ENCODE measurements at regions not wholly inside any gene's neighbourhood (a gene's known extent, or its start where the extent isn't known, plus 50 kb on each side); places are given as distances from the start of the nearest gene placed in this dataset.
"Not testable (repeated sequence)": the region's sequence is repeated elsewhere in the genome, so short reads cannot be mapped to it uniquely, and the experiment has no call there.

GRCh38 chr9:31174681-31175080 is 1209.8 kb upstream of the ACO1 start:
- H3K36me3 Mint-ChIP-seq: no peaks in the 10 kb centered on the region
- no peak for DNase-seq (ENCODE audit: low spot score)
- no peaks in the 10 kb centered on the region for H3K9me3 Mint-ChIP-seq
- no peak for ATAC-seq
- H3K4me3 Mint-ChIP-seq: no peak overlapping the region
- no peaks in the 10 kb centered on the region for H3K27me3 Mint-ChIP-seq
- no peaks in the 10 kb centered on the region for H3K4me1 Mint-ChIP-seq (ENCODE audit: low read depth in 2 of 2)
- H3K27ac Mint-ChIP-seq: no peak overlapping the region

DNA sequence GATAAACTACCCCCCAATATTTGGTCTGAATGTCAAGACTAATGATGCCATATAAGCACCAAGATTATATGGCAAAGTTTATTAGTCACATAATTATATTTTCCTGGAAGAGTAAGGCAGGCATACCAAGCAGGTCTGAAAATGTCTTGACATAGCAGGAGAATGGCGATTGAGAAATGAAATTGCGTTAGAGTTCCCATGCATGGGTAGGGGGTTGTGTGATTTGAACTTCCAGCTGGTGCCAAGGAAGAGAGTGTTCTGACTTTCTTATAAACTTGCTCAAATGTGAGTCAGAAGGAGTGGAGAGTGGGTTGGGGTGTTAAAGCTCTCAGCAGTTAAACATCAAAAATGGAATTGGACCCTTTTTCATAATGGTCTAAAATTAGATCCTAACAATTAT is 1200.6 kb upstream of the ACO1 start:
- DNase-seq (ENCODE audit: low spot score) (no peak), ATAC-seq (no peak)
- Mint-ChIP-seq H3K4me3 (no peak overlapping the region), H3K4me1 (ENCODE audit: low read depth in 2 of 2) (no peaks in the 10 kb centered on the region), H3K36me3 (no peaks in the 10 kb centered on the region), H3K27me3 (no peaks in the 10 kb centered on the region), H3K9me3 (peaks cover 9% of the 10 kb centered on the region), H3K27ac (no peak overlapping the region)

DNA sequence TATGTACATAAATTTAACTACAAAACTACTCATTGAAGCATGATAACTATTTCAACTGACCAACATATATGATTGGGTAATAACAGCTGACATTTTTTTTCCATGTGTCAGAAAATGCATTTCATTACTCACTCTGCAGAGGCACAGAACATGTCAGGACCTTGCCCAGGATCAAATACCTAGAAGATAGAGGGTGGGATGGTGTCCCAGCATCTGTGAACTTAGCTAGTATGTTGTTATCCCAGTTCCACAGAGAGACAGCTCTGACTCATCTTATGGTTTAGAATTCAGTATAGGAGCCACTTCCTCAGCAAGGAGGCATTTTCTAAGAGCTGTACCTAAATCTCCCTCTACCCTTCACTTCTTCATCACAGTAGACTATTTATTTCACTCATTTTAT is 1198.6 kb upstream of the ACO1 start:
- ATAC-seq (no peak), DNase-seq (ENCODE audit: low spot score) (no peak)
- Mint-ChIP-seq H3K9me3 (peaks cover 4% of the 10 kb centered on the region), H3K27ac (no peak overlapping the region), H3K36me3 (no peaks in the 10 kb centered on the region), H3K4me1 (ENCODE audit: low read depth in 2 of 2) (no peaks in the 10 kb centered on the region), H3K4me3 (no peak overlapping the region), H3K27me3 (no peaks in the 10 kb centered on the region)

- no peak overlapping the region for H3K4me3 Mint-ChIP-seq
- no peak overlapping the region for H3K27ac Mint-ChIP-seq
- ATAC-seq: no peak
- DNase-seq (ENCODE audit: low spot score): no peak
- no peaks in the 10 kb centered on the region for H3K36me3 Mint-ChIP-seq
- no peaks in the 10 kb centered on the region for H3K4me1 Mint-ChIP-seq (ENCODE audit: low read depth in 2 of 2)
- no peaks in the 10 kb centered on the region for H3K27me3 Mint-ChIP-seq
- H3K9me3 Mint-ChIP-seq: no peaks in the 10 kb centered on the region
Measured at GRCh38 chr9:31188496-31188895, 1195.9 kb upstream of the ACO1 start.

- no peak for ATAC-seq
- no peak overlapping the region for H3K4me3 Mint-ChIP-seq
- no peaks in the 10 kb centered on the region for H3K27me3 Mint-ChIP-seq
Measured at GRCh38 chr9:31210978-31211570, 1173.4 kb upstream of the ACO1 start.

GRCh38 chr9:31229976-31230375 is 1154.5 kb upstream of the ACO1 start:
- H3K4me1 Mint-ChIP-seq (ENCODE audit: low read depth in 2 of 2); H3K27ac Mint-ChIP-seq; DNase-seq (ENCODE audit: low spot score); H3K4me3 Mint-ChIP-seq; ATAC-seq; H3K27me3 Mint-ChIP-seq: not testable (repeated sequence)
- peaks cover 12% of the 10 kb centered on the region for H3K36me3 Mint-ChIP-seq
- peaks cover 13% of the 10 kb centered on the region for H3K9me3 Mint-ChIP-seq

More at GRCh38 chr9:31210978-31211570, 1173.4 kb upstream of the ACO1 start:
- Mint-ChIP-seq H3K36me3 (no peaks in the 10 kb centered on the region), H3K27ac (no peak overlapping the region), H3K9me3 (peaks cover 9% of the 10 kb centered on the region), H3K4me1 (ENCODE audit: low read depth in 2 of 2) (no peaks in the 10 kb centered on the region)
- DNase-seq (ENCODE audit: low spot score): no peak

- DNase-seq (ENCODE audit: low spot score) (no peak), ATAC-seq (no peak)
- no peak overlapping the region for H3K27ac Mint-ChIP-seq
- no peaks in the 10 kb centered on the region for H3K4me1 Mint-ChIP-seq (ENCODE audit: low read depth in 2 of 2)
- H3K27me3 Mint-ChIP-seq: no peaks in the 10 kb centered on the region
- H3K36me3 Mint-ChIP-seq: peaks cover 8% of the 10 kb centered on the region
- peaks cover 8% of the 10 kb centered on the region for H3K9me3 Mint-ChIP-seq
- H3K4me3 Mint-ChIP-seq: no peak overlapping the region
Measured at GRCh38 chr9:31232485-31232884, 1152.0 kb upstream of the ACO1 start.

GRCh38 chr9:31236344-31236743 is 1148.1 kb upstream of the ACO1 start:
- Mint-ChIP-seq H3K9me3 (peaks cover 6% of the 10 kb centered on the region), H3K27ac (no peak overlapping the region)

DNA sequence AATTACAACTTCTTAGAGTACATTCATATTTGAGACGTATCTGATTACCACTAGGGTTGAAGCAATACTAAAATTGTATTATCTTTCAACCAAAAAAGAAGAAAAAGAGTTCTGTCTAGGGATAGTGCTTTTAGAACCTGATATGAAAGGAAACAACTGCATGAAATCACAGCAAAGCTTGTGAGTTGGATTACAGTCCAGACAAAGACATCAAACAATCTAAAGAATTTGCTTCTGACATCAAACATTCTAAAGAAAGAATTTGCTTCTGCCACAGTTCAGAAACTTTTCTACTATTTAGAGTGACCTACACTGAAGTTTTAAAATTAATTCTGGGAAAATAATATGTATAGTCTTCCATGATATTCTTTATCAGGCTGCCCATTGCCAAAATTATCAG is 1141.1 kb upstream of the ACO1 start:
- Mint-ChIP-seq H3K27ac (no peak overlapping the region), H3K9me3 (peaks cover 6% of the 10 kb centered on the region), H3K4me1 (ENCODE audit: low read depth in 2 of 2) (no peaks in the 10 kb centered on the region), H3K27me3 (no peaks in the 10 kb centered on the region), H3K36me3 (no peaks in the 10 kb centered on the region), H3K4me3 (no peak overlapping the region)
- DNase-seq (ENCODE audit: low spot score): no peak
- no peak for ATAC-seq

More at GRCh38 chr9:31236344-31236743, 1148.1 kb upstream of the ACO1 start:
- H3K27me3 Mint-ChIP-seq: no peaks in the 10 kb centered on the region
- DNase-seq (ENCODE audit: low spot score): no peak
- ATAC-seq: no peak
- H3K4me3 Mint-ChIP-seq: no peak overlapping the region
- no peaks in the 10 kb centered on the region for H3K4me1 Mint-ChIP-seq (ENCODE audit: low read depth in 2 of 2)
- no peaks in the 10 kb centered on the region for H3K36me3 Mint-ChIP-seq

- Mint-ChIP-seq H3K4me3 (no peak overlapping the region), H3K27ac (no peak overlapping the region), H3K4me1 (ENCODE audit: low read depth in 2 of 2) (no peaks in the 10 kb centered on the region), H3K36me3 (no peaks in the 10 kb centered on the region), H3K27me3 (no peaks in the 10 kb centered on the region), H3K9me3 (peaks cover 9% of the 10 kb centered on the region)
- ATAC-seq (no peak), DNase-seq (ENCODE audit: low spot score) (no peak)
Measured at GRCh38 chr9:31248156-31248555, 1136.3 kb upstream of the ACO1 start.

- Mint-ChIP-seq H3K4me1 (ENCODE audit: low read depth in 2 of 2) (no peaks in the 10 kb centered on the region), H3K27ac (no peak overlapping the region), H3K27me3 (no peaks in the 10 kb centered on the region), H3K36me3 (no peaks in the 10 kb centered on the region), H3K4me3 (no peak overlapping the region), H3K9me3 (peaks cover 9% of the 10 kb centered on the region)
- ATAC-seq (no peak), DNase-seq (ENCODE audit: low spot score) (no peak)
Measured at GRCh38 chr9:31251386-31251785, 1133.1 kb upstream of the ACO1 start.

- H3K4me3 Mint-ChIP-seq: no peak overlapping the region
- H3K27me3 Mint-ChIP-seq: no peaks in the 10 kb centered on the region
- ATAC-seq (no peak), DNase-seq (ENCODE audit: low spot score) (no peak)
- H3K27ac Mint-ChIP-seq: no peak overlapping the region
- H3K9me3 Mint-ChIP-seq: peaks cover 3% of the 10 kb centered on the region
- no peaks in the 10 kb centered on the region for H3K4me1 Mint-ChIP-seq (ENCODE audit: low read depth in 2 of 2)
- H3K36me3 Mint-ChIP-seq: no peaks in the 10 kb centered on the region
Measured at GRCh38 chr9:31253800-31254762, 1130.4 kb upstream of the ACO1 start.

GRCh38 chr9:31255211-31255610 is 1129.2 kb upstream of the ACO1 start:
- H3K4me1 Mint-ChIP-seq (ENCODE audit: low read depth in 2 of 2): no peaks in the 10 kb centered on the region
- DNase-seq (ENCODE audit: low spot score) (no peak), ATAC-seq (no peak)
- no peaks in the 10 kb centered on the region for H3K36me3 Mint-ChIP-seq
- H3K27me3 Mint-ChIP-seq: no peaks in the 10 kb centered on the region
- H3K4me3 Mint-ChIP-seq: no peak overlapping the region
- H3K27ac Mint-ChIP-seq: no peak overlapping the region
- peaks cover 3% of the 10 kb centered on the region for H3K9me3 Mint-ChIP-seq

GRCh38 chr9:31259824-31260223 is 1124.6 kb upstream of the ACO1 start:
- Mint-ChIP-seq H3K4me3 (no peak overlapping the region), H3K27ac (no peak overlapping the region), H3K4me1 (ENCODE audit: low read depth in 2 of 2) (no peaks in the 10 kb centered on the region), H3K9me3 (no peaks in the 10 kb centered on the region), H3K27me3 (no peaks in the 10 kb centered on the region), H3K36me3 (no peaks in the 10 kb centered on the region)
- DNase-seq (ENCODE audit: low spot score) (no peak), ATAC-seq (no peak)

Measured in natural killer cell treated with Interleukin-12 subunit alpha and Interleukin-12 subunit beta and Interleukin-15 and Interleukin-18, amount 100 ng/mL, for 72 hours (primary cell).